ENCODE measurements at regions not wholly inside any gene's neighbourhood (a gene's known extent, or its start where the extent isn't known, plus 50 kb on each side); places are given as distances from the start of the nearest gene placed in this dataset.

GRCh38 chr6:168383062-168383854 lies 57.7 kb upstream of the SMOC2 start (continued):
- TF ChIP-seq ZNF407 (CRISPR knock-in tag; IDR thresholded peaks at IDR 0.05; ENCODE audit: not compliant biosample characterization) = no peak
- TF ChIP-seq PHF21A (CRISPR knock-in tag; IDR thresholded peaks at IDR 0.05) = no peak
- TF ChIP-seq ZNF580 (CRISPR knock-in tag; IDR thresholded peaks at IDR 0.05; ENCODE audit: borderline replicate concordance, low read depth) = no peak
- no peak for TF ChIP-seq ZNF790 (CRISPR knock-in tag; IDR thresholded peaks at IDR 0.05; ENCODE audit: borderline replicate concordance)
- TF ChIP-seq TBL1XR1 (IDR thresholded peaks at IDR 0.05; ENCODE audit: borderline replicate concordance, low read length, partially characterized antibody) = no peak
- TF ChIP-seq EEA1 (CRISPR knock-in tag; IDR thresholded peaks at IDR 0.05; ENCODE audit: borderline replicate concordance) = no peak
- peak; percentile 91 for TF ChIP-seq ZNF672 (CRISPR knock-in tag; IDR thresholded peaks at IDR 0.05)
- 0 out of 2 replicates have a peak, but pooled peaks have one; percentile 27 for TF ChIP-seq HOXA7 (CRISPR knock-in tag; IDR thresholded peaks at IDR 0.05)
- TF ChIP-seq ZBTB40 (IDR thresholded peaks at IDR 0.05) = no peak
- TF ChIP-seq ZBTB40 (CRISPR knock-in tag; IDR thresholded peaks at IDR 0.05) = no peak
- TF ChIP-seq ZNF850 (CRISPR knock-in tag; conservative IDR thresholded peaks at IDR 0.05) = no peak
- TF ChIP-seq ZNF274 (CRISPR knock-in tag; IDR thresholded peaks at IDR 0.05) = no peak

Data from HepG2 (cell line).